ENCODE measurements at regions not wholly inside any gene's neighbourhood (a gene's known extent, or its start where the extent isn't known, plus 50 kb on each side); places are given as distances from the start of the nearest gene placed in this dataset.
"Not testable (repeated sequence)": the region's sequence is repeated elsewhere in the genome, so short reads cannot be mapped to it uniquely, and the experiment has no call there.

DNA sequence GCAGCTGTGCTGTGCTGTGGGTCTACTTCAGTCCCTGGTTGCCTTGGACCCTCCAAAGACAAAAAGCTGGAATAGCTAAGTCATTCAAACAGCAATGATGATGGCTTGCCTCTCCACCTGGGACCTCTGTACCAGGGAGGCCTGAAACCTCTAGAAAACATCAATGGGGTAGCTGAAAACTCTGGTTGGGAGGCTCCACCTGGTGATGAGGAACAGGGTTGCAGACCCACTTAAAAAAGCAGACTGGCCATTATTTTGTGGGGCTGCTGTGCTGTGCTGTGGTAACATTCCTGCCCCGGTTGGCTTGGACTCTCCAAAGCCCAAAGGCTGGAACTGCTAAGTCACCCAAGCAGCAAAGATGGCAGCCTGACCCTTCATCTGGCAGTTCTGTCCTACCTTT is 839.3 kb upstream of the ARRDC3 start:
- DNase-seq, result no peak

DNA sequence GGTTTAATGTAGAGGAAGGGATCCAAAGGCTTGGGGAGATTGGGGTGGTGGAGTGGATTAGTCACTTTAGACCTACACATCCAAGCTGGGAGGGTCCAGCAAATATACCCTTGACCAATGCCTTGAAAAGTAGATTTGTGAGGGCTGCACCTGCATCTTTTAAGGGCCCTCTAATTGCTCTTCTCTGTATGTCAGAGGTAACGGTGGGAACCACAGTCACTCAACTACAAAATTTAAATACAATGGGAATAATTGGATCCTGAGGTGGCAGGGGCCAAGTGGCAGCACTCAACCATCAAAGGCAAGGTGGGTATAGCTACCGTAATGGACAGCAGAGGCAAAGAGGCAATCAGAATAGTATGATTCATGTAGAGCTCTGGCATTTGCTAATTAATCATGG is 833.7 kb upstream of the ARRDC3 start:
- DNase-seq, result not testable (repeated sequence)

DNA sequence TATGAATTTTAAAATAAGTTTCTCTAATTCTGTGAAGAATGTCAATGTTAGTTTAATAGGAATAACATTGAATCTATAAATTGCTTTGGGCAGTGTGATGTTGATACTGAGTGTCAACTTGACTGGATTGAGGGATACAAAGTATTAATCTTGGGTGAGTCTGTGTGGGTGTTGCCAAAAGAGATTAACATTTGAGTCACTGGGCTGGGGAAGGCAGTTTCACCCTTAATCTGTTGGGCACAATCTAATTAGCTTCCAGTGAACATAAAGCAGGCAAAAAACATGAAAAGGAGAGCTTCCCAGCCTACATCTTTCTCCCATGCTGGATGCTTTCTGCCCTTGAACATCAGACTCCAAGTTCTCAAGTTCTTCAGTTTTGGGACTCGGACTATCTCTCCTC is 832.0 kb upstream of the ARRDC3 start:
- no peak for DNase-seq

DNA sequence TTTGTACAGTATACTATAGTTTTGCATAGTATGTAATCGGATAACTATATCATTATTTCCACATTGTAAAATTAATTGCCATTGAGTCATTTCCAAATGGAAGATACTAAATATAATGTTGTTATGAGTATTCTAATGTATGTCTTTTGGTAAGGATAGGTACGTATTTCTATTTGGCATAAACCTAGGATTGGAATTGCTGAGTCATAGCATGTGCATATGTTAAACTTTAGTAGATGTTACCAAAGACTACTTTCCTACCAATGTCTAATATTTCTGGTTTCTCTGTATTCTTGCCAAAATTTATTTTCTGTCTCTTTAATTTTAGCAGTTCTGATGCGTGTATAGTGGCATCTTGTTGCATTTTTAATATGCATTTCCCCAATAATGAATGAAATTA is 825.1 kb upstream of the ARRDC3 start:
- no peak for DNase-seq

DNA sequence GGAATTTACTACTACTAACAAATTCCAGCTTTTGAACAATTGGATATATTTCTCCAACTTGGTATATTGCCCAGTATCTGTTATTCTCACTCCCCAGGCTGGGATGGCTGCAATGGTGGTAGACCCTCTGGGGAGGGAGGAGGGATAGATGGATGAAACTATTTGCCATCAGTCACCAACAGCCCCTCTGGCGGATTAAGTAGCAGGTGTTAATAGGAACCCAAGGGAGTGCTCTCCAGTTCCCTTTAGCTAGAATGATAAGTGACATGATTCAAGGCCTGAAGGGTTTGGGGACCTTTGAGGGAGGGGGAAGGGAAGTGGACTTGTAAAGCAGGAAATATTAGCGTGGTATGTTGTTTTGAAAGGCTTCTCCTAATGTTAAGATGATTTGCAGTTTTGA is 824.0 kb upstream of the ARRDC3 start:
- no peak for DNase-seq

DNA sequence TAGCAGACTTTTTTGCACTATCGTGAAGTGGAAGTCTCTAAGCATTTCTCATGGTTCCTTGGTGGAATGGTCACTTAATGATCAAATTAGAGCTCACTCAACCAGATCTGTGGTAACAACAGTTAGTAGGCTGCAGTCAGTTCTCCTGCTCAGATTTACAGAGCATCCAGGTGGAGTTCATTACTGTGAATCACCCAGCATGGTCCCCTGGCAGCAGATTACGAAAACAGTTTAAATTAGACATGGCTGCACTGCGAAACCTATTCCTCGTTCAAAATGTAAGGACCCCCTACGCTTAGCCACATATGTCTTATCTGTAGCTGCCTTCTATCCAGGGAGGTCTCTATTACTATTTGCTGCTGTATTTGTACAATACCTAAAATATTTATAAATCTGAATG is 823.6 kb upstream of the ARRDC3 start:
- no peak for DNase-seq

DNA sequence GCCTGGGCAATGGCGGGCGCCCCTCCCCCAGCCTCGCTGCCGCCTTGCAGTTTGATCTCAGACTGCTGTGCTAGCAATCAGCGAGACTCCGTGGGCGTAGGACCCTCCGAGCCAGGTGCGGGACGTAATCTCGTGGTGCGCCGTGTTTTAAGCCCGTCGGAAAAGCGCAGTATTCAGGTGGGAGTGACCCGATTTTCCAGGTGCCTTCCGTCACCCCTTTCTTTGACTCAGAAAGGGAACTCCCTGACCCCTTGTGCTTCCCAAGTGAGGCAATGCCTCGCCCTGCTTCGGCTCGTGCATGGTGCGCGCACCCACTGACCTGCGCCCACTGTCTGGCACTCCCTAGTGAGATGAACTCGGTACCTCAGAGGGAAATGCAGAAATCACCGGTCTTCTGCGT is 815.9 kb upstream of the ARRDC3 start:
- DNase-seq, result not testable (repeated sequence)

DNA sequence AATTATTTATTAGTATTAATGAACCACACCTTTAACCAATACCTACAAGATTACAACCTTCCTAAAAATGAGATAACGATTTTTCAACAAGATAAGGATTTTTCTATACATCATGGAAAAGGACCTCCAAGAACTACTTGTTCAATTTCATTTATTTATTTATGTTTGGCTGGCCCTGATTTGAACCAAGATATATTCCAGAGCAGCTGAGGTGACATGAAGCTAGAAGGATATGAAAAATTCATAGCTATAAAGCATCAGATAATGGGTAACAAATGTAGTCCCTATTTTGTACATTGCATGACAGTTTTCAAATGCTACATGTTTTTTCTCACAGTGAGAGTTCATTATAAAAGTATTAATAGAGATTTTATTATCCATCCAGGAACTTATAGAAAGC is 798.5 kb upstream of the ARRDC3 start:
- DNase-seq, result no peak

DNA sequence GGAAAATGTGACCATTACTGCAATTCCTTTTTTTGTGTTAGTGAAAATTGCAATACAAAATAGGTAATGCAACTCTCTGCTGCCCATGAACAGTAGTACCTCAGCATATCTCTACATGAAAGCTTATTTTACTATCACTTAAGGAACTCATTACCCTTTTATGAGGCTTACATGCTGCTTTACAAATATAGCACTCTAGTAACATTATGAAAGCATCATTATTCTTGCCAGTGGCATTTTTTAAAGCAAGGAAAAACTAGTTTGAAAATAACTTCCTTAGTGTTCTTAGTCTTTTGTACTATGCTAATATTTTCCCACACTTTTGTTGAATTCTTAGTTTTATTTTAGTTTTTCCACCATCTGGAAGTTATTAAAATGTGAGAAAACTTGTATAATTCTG is 797.3 kb upstream of the ARRDC3 start:
- DNase-seq, result no peak

DNA sequence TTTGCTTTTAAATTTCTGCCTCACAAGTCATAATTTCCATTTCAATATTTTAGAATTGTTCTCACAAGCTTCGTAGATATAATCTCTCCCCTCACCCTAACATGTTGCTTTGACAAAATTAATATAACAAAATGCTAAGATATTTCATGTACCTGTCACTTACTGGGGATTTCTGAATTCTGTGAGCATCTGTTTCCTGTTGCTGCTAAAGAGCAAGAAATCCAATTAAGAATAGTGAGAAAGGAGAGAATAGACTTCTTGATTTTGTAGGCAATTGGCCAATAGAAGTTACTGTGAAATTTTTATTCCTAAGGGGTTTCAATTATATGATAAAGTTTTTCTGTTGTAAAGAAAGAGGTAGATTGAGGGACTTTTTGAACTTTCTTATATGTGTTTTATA is 796.5 kb upstream of the ARRDC3 start:
- no peak for DNase-seq

DNA sequence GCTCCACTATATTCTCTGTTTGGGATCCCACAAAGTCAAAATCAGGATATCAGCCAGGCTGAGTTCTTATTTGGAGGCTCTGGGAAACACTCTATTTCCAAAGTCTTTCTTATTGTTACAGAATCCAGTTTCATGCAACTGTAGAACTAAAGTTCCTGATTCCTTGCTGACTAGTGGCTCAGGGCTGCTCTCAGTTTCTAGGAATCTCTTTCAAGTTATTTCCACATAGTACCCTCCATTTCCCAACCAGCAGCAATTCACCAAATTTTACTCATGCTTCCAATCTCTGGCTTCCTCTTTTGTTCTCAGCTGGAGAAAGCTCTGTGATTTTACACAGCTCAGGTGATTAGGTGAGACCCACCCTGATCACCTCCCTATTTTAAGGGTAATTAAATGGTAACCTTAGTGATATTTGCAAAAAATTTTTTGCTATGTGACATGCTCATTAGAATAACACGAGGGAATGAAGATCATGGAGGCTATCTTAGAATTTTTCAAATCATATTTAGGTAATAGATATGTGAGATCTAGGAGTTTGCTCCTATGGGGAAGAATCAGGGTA is 794.9 kb upstream of the ARRDC3 start:
- no peak for DNase-seq

DNA sequence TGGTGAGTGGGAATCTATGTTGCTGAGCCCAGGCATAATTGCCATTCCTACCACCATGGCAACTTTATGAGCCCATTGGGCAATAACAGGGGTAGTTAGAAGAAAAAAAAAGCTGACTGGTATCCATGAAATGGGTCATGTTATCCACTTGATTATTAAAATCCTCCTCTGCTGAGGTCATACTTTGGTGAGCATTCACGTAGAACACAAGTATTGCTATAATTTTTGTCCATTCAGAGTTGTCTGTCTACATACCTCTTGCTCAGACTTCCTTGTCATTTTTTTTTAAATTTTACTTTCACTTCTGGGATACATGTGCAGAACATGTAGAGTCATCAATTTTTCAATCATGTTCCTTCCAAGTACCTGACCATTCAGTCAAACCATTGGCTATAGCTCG is 780.8 kb upstream of the ARRDC3 start:
- DNase-seq, result no peak

DNA sequence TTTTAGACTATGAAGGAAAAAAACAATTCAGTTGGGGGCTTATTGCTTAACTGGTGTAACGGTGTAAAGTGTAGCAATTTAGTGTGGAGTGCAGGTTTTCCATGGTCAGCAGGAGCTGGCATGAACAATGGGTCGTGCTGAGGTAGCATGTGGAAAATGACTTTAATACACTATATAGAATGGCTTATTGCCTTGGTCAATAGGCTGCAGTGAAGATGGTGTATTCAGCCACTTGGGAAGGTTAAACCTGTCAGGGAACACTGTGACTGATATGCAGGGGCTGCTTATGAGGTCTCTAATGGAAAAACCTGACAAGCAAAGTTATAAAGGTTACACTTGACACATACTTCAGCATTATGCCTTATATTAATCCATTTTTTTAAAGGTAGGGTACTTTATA is 764.7 kb upstream of the ARRDC3 start:
- no peak for DNase-seq

DNA sequence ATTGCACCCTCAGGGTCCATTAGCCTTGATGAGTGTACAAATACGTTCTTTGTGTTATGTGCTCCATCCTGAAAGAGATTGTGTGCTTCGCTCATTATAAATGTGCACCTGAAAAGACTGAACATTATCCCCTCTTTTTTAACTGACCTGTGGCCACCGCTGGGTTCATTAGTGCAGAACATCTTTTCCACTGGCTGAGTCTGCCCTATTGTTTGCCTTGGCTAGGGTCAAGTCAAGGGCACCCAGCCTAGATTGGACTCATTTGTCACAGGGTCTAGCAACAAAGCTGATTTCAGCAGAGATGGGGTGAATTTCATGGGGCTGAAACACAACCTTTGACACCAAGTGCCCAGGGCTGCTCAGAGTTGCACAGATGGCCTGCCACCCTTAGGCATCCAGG is 764.1 kb upstream of the ARRDC3 start:
- no peak for DNase-seq

DNA sequence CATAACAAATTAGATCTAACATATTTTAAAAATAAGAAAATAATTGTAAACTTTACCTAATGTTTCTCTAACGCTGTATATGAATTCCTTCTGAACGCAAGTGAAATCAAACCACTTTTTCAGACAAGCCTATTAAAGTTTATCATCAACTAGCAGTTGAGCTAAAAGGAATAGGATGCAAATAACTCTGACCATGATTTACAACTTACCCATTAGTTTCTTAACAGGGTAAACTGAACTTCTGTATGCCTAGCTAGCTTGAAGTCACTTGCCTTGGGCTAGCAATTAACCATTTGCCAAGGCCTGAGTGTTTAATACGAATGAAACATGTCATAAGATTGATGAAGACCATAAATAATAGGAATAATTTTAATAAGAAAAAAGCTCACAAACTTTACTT is 762.7 kb upstream of the ARRDC3 start:
- DNase-seq, result no peak

DNA sequence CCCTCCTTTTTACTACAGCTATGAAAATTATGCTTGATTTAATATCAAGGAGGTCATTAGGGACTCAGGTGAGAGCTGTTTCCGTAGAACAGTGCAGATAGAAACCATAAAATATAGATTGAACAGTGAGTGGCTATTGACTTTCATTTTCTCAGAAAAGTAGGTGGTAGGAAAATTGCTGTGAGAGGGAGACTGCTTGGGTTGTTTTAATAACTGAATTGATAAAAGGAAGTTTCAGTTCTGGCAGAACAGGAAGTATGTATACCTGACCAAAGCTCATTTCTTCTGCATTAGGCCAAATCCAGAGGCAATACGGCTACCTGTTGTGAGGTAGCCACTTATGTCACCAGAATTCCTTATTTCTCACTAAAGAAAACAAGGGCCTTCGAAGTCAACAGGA is 761.7 kb upstream of the ARRDC3 start:
- no peak for DNase-seq

DNA sequence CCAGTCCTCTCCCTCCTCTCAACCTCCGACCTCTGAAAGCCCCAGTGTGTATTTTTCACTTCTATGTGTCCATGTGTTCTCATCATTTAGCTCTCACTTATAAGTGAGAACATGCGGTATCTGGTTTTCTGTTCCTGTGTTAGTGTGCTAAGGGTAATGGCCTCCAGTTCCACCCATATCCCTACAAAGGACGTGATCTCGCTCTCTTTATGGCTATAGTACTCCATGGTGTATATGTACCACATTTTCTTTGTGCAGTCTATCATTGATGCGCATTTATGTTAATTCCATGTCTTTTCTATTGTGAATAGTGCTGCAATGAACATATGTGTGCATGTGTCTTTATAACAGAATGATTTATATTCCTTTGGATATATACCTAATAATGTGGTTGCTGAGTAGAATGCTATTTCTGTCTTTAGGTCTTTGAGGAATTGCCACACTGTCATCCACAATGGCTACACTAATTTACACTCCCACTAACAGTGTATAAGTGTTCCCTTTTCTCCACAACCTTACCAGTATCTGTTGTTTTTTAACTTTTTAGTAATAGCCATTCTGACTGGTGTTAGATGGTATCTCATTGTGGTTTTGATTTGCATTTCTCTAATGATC is 749.3 kb upstream of the ARRDC3 start:
- not testable (repeated sequence) for DNase-seq

DNA sequence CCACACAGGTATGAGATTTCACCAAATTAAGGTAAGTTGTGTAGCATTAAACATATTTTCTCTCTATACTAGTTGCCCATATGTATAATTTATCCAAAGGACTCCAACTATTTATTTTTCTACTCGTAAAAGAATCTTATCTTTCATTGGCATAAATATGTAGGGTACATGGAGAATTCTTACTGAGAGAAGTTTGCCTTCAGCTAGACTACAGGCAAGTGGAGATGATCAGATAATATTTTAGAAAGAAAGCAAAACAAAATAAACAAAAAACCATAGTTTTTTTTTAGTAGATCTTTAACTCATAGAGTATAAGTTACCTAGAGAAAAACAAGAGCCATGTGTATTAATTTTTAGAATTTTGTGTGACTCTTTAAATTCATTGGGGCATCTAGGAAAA is 743.1 kb upstream of the ARRDC3 start:
- DNase-seq, result no peak

DNA sequence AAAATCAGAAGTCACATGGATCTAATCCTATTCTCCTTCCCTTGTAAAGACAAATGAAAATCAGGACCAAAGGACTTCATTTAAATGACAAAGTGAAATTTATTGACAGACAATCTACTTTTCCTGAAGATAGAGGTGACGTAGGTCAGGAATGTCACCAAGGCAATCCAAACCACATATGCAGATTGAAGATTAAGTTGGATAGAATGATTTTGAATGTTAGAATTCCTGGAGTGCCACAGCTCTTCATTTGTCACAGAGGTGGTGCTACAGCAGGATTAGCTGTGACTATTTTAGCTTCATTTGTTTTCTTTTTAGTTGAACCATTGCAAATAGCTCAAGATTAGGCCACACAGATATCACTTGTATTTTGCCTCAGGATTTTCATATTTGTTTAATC is 736.0 kb upstream of the ARRDC3 start:
- no peak for DNase-seq

DNA sequence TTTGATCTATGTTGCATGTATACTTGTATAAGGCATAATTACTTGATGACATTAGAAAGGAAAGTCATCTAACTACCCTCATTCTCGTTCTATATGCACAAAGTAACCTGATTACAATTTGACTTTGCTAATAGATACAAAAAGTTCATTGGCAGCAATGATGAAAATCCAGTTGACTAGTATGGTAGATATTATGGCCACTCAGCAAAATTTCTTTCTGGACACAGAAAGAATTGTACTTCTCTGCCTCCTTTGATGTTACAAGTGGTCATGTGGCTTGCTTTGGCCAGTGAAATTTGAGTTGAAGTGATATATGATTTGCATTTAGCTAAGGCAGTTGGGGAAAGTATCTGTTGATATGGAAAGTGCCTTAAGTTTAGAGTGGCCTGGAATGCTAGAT is 723.7 kb upstream of the ARRDC3 start:
- DNase-seq, result no peak

DNA sequence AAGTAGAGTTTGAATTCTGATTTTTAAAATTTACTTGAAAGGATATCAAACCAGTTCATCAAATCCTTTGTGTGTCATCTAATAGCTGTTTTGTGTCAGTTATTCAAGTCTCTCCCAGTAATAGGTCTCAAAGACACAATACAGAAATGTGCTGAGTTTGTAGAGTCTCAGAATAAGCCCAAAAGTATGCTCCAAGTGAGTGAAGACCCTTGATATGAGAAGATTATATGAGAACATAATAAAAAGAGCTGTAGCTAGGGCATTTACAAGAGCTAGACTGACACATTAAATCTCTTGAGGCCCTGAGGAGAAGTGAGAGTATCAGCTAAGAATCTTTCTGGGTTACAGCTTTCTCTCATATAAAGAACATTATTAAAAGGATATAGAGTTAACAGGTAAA is 721.0 kb upstream of the ARRDC3 start:
- DNase-seq, result no peak

DNA sequence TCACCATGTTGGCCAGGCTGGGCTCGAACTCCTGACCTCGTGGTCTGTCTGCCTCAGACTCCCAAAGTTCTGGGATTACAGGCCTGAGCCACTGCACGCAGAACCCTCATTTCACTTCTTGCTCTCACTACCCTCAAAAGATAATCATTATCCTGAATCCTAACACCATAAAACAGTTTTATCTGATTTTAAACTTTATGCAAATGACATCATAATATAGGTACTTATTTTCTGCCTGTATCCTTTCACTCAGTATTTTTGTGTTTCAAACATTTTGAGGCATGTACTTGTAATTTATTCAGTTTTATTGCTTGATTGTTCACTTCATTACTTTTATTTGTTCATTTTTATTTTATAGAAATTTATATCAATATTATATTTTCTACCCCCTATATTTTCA is 719.2 kb upstream of the ARRDC3 start:
- DNase-seq, result no peak

DNA sequence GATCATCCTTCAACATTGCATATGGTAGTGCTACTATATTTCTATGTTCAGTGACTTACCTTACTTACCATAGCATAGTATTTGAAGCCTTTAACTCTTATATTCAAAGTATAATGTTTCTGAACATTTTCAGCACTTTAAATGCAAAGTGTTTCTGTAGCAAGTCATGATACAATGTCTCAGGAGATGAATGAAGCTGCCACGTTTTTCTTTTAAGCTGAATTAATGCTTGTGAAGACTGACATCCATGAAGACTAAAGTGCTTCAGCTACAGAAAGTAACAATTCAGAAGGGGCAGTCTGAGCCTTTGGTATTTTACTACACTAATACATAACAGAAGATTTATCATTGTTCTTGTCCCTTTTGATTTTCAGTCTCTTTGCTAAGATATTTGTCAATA is 709.1 kb upstream of the ARRDC3 start:
- DNase-seq, result no peak

DNA sequence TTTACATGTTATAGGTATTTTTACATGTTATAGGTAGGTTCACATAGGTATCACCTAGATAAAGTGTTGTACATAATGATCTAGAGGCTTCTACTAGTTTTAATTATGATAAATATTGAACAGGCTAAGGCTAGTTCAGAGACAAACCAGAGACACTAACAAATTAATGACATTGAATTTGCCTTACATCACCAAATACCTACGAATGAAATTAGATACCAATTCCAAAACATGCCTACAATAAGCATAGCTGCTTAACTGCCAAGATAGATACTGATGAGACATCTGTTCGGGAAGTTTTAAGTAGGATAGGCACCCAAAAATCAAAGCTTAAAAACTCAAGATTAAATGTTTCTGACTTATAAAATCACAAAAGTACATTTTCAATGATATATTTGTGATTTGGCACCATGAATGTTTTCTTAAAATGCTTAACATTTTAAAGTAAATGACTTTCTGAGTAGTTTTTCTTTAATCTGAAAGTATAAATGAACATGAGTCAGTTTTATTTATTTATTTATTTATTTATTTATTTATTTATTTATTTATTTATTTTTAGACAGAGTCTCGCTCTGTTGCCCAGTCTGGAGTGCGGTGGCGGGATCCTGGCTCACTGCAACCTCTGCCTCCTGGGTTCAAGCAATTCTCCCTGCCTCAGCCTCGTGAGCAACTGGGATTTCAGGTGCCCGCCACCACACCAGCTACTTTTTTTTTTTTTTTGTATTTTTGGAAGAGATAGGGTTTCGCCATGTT is 703.1 kb upstream of the ARRDC3 start:
- no peak for DNase-seq
